ENCODE measurements at regions not wholly inside any gene's neighbourhood (a gene's known extent, or its start where the extent isn't known, plus 50 kb on each side); places are given as distances from the start of the nearest gene placed in this dataset.

DNA sequence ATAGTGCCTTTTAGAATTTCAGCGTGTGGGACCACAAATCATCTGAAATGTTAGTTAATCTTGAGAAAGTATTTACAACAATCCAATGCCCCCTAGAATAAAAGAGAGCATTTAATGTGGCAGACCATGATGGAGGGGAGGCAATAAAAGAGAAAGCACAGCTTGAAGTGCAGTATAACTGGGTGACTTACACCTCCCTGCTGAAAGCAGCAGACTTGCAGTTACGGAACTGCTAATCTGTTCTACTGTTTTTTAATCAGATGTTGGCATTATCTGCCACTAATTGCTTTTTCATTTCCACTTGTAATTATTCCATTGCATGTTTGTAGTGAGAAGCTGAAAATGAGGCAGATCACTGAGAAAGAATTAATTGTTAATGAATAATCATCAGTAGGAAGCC, 130.5 kb upstream of the ITGA4 start:
- TF ChIP-seq, protein P1, sequence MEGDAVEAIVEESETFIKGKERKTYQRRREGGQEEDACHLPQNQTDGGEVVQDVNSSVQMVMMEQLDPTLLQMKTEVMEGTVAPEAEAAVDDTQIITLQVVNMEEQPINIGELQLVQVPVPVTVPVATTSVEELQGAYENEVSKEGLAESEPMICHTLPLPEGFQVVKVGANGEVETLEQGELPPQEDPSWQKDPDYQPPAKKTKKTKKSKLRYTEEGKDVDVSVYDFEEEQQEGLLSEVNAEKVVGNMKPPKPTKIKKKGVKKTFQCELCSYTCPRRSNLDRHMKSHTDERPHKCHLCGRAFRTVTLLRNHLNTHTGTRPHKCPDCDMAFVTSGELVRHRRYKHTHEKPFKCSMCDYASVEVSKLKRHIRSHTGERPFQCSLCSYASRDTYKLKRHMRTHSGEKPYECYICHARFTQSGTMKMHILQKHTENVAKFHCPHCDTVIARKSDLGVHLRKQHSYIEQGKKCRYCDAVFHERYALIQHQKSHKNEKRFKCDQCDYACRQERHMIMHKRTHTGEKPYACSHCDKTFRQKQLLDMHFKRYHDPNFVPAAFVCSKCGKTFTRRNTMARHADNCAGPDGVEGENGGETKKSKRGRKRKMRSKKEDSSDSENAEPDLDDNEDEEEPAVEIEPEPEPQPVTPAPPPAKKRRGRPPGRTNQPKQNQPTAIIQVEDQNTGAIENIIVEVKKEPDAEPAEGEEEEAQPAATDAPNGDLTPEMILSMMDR (IDR thresholded peaks at IDR 0.05): no peak
- no peak for TF ChIP-seq POLR2A (IDR thresholded peaks at IDR 0.05)

All from breast epithelium (tissue), 3 donors.